ENCODE measurements at regions not wholly inside any gene's neighbourhood (a gene's known extent, or its start where the extent isn't known, plus 50 kb on each side); places are given as distances from the start of the nearest gene placed in this dataset.
"Not testable (repeated sequence)": the region's sequence is repeated elsewhere in the genome, so short reads cannot be mapped to it uniquely, and the experiment has no call there.

DNA sequence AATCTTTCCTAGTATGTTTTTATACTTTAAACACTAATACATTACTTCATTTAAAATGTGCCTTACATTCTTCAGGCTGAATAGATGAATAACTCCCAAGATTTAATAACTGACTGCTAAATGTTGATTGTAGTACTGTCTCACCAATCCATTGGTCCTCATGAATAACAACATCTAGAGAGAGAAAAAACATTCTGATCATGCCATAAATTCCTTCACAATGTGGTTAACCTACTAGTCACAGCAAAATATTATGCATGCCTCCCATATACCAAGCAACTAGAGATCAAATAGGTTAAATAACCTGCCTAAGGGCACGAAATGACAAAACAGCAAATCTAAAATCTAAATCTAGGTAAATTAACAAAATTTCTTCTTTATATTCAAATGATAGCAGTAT lies 66.2 kb downstream of the SYT15 start:
- H3K4me1 ChIP-seq (ENCODE audit: control insufficient read depth, insufficient read depth, low read length, unreplicated experiment); H3K27me3 ChIP-seq (ENCODE audit: insufficient read depth, low read length); H3K27ac ChIP-seq (ENCODE audit: low read depth, low read length); H2AFZ ChIP-seq (ENCODE audit: low read length, unreplicated experiment); H3K36me3 ChIP-seq (ENCODE audit: insufficient read depth, low read length); H3K4me3 ChIP-seq (ENCODE audit: low read depth, low read length); H3K79me2 ChIP-seq (ENCODE audit: control insufficient read depth, insufficient read depth, low read length, unreplicated experiment): not testable (repeated sequence)

DNA sequence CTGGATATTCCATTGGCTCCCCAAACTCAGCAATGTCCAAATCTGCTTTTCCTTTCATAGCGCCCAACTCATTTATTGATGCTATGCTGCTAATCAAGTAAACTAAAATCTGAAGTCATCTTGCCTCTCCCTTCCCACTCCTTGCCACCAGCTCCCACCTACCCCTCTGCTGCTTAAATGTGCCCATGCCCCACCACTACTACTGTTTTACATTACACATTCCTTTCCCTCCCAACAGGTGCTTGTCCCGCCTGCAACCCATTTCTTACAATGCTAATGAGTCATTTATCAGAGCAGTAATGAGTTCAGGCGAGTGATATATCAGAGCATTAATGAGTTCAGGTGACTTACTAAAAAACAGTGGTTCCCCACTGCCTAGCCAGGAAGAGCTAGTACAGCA lies 67.2 kb downstream of the SYT15 start:
- H3K36me3 ChIP-seq (ENCODE audit: insufficient read depth, low read length); H3K4me3 ChIP-seq (ENCODE audit: low read depth, low read length); H3K27ac ChIP-seq (ENCODE audit: low read depth, low read length); H3K4me1 ChIP-seq (ENCODE audit: control insufficient read depth, insufficient read depth, low read length, unreplicated experiment); H2AFZ ChIP-seq (ENCODE audit: low read length, unreplicated experiment); H3K27me3 ChIP-seq (ENCODE audit: insufficient read depth, low read length); H3K79me2 ChIP-seq (ENCODE audit: control insufficient read depth, insufficient read depth, low read length, unreplicated experiment): not testable (repeated sequence)

DNA sequence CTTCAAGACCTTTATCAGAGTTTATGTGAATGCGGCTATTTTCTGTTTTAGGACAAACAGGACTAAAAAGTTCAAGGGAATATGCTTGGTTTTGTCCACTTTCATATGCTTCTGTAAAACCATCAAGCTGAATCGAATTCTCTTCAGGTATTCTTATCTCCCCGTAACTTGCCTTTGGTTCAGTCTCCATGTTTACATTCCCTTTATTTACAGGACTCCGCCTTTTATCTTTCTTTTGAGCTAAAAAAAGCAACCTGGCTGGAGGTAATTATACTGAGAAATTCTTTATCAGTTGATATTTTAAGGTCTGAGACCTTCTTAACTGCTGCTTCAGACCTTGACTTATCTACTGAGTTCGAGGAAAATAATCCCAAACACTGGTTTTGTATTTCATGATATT lies 72.0 kb downstream of the SYT15 start:
- H3K79me2 ChIP-seq (ENCODE audit: control insufficient read depth, insufficient read depth, low read length, unreplicated experiment); H3K36me3 ChIP-seq (ENCODE audit: insufficient read depth, low read length); H3K4me3 ChIP-seq (ENCODE audit: low read depth, low read length); H3K27ac ChIP-seq (ENCODE audit: low read depth, low read length); H3K4me1 ChIP-seq (ENCODE audit: control insufficient read depth, insufficient read depth, low read length, unreplicated experiment); H3K27me3 ChIP-seq (ENCODE audit: insufficient read depth, low read length); H2AFZ ChIP-seq (ENCODE audit: low read length, unreplicated experiment): not testable (repeated sequence)

DNA sequence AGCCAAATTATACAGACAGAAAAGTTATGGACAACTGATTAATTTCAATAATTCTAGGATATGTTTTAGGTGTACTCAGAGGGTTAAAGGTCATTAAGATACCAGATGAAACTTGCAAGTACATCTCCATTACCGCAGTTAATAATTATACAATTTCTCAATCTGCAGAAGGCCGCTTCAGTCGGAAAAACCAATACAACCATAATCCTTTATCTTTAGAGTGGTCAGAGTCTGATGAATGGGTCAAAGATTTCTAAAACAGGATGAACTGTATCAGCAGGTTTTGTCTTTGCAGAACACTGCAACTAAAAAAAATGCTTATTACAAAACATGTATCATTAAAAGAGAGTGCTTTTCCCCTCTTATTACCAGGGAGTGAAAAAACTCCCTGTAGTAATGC lies 78.5 kb downstream of the SYT15 start:
- H3K4me3 ChIP-seq (ENCODE audit: low read depth, low read length); H3K79me2 ChIP-seq (ENCODE audit: control insufficient read depth, insufficient read depth, low read length, unreplicated experiment); H3K27ac ChIP-seq (ENCODE audit: low read depth, low read length): not testable (repeated sequence)

DNA sequence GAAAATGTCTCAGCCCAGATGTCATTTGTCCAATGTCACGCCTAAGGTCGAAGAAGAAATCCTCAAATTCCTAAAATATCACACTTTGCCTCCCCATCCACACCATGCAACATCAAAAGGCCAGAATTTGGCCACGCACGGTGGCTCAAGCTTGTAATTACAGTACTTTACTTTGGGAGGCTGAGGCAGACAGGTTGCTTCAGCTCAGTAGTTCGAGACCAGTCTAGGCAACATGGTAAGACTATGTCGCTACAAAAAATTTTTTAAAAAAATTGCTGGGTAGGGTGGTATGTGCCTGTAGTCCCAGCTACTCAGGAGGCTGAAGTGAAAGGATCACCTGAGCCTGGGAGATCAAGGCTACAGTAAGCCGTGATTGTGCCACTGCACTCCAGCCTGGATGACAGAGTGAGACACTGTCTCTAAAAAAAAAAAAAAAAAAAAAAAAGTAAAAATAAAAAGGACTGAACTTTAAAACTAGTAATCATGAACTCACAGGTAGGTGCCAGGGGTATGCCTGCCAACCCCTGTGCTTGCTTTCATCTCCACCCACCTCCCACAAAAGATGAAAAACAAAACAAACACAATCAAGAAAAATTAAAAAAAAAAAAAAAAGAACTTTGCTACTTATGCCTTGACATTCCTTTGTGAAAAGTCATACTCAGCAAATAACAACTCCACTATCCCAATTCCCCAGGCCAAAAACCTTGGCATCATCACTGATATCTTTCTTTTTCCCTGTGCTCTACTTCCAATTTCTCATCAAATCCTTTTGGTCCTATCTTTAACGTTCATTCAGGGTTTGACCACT lies 81.3 kb downstream of the SYT15 start:
- H3K79me2 ChIP-seq (ENCODE audit: control insufficient read depth, insufficient read depth, low read length, unreplicated experiment); H3K4me3 ChIP-seq (ENCODE audit: low read depth, low read length); H3K36me3 ChIP-seq (ENCODE audit: insufficient read depth, low read length); H3K4me1 ChIP-seq (ENCODE audit: control insufficient read depth, insufficient read depth, low read length, unreplicated experiment); H3K27me3 ChIP-seq (ENCODE audit: insufficient read depth, low read length); H2AFZ ChIP-seq (ENCODE audit: low read length, unreplicated experiment); H3K27ac ChIP-seq (ENCODE audit: low read depth, low read length): not testable (repeated sequence)

More for the DNA sequence above, 78.5 kb downstream of the SYT15 start:
- H3K27me3 ChIP-seq (ENCODE audit: insufficient read depth, low read length); H2AFZ ChIP-seq (ENCODE audit: low read length, unreplicated experiment); H3K4me1 ChIP-seq (ENCODE audit: control insufficient read depth, insufficient read depth, low read length, unreplicated experiment); H3K36me3 ChIP-seq (ENCODE audit: insufficient read depth, low read length): not testable (repeated sequence)

DNA sequence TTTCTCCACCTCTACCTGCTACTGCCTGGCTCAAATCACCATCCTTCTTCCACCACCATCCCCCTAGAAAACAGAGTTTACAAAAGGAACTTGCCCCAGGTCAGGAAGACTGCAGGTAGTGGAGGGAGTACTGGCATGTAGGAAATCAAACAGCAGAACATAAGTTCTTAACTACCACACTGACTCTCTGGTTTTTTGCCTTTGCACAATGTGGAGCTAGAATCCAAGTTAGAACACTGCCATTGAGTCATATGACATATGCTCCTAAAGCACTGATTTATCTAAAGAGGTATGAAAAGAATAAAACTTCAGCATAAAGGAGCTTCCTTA lies 81.9 kb downstream of the SYT15 start:
- not testable (repeated sequence) for H3K4me3 ChIP-seq (ENCODE audit: low read depth, low read length); H3K4me1 ChIP-seq (ENCODE audit: control insufficient read depth, insufficient read depth, low read length, unreplicated experiment); H3K27ac ChIP-seq (ENCODE audit: low read depth, low read length)

DNA sequence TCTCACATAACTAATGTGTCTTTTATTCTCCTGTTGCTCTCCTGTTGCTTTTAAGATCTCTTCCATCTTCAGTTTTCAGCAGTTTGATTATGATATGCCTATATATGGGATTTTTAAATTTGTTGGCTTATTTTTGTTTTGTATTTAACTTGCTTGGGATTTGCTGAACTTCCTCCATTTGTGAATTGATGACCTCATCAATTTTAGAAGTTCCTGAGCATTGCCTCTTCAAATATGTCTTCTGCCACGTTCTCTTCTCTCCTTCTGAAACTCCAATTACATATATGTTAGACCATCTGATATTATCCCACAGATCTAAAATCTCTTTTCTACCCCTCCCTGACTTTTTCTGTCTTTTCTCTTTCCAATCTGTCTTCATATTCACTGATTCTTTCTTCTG lies 86.6 kb downstream of the SYT15 start:
- H2AFZ ChIP-seq (ENCODE audit: low read length, unreplicated experiment); H3K27me3 ChIP-seq (ENCODE audit: insufficient read depth, low read length); H3K27ac ChIP-seq (ENCODE audit: low read depth, low read length); H3K4me1 ChIP-seq (ENCODE audit: control insufficient read depth, insufficient read depth, low read length, unreplicated experiment); H3K4me3 ChIP-seq (ENCODE audit: low read depth, low read length); H3K79me2 ChIP-seq (ENCODE audit: control insufficient read depth, insufficient read depth, low read length, unreplicated experiment); H3K36me3 ChIP-seq (ENCODE audit: insufficient read depth, low read length): not testable (repeated sequence)

More for the DNA sequence above, 81.9 kb downstream of the SYT15 start:
- not testable (repeated sequence) for H3K27me3 ChIP-seq (ENCODE audit: insufficient read depth, low read length); H3K36me3 ChIP-seq (ENCODE audit: insufficient read depth, low read length); H3K79me2 ChIP-seq (ENCODE audit: control insufficient read depth, insufficient read depth, low read length, unreplicated experiment); H2AFZ ChIP-seq (ENCODE audit: low read length, unreplicated experiment)

DNA sequence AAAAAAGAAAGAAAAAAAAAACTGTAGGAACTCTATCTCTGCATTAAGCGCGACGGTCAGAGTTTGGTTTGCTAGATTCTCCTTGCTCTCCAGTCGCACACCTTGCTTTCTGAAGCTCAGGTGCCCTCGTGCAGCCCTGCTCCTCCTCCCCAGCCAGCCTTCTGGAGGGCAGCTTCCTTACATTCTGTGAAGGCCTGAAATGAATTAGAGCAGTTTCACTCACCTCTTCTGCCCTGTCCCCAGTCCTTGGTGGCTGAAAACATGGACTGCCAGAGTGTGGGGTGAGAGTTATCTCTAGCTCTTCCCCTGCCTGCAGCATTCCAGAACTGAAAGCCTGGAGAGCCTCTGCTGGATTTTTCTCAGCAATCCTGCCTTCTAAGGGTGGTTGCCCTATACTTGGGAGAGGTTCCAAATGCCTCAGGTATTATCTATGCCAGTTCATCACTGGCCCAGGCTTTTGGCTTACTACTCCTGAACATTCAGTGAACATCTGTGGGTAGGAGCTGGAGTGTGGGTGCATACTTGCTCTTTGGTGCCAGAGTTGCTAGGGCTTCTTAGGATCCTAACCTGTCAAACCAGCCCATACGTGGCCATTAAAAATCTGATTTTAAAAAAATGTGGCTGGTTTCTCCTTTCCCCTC lies 89.5 kb downstream of the SYT15 start:
- H3K79me2 ChIP-seq (ENCODE audit: control insufficient read depth, insufficient read depth, low read length, unreplicated experiment); H3K4me3 ChIP-seq (ENCODE audit: low read depth, low read length); H3K27me3 ChIP-seq (ENCODE audit: insufficient read depth, low read length); H3K27ac ChIP-seq (ENCODE audit: low read depth, low read length); H2AFZ ChIP-seq (ENCODE audit: low read length, unreplicated experiment); H3K36me3 ChIP-seq (ENCODE audit: insufficient read depth, low read length); H3K4me1 ChIP-seq (ENCODE audit: control insufficient read depth, insufficient read depth, low read length, unreplicated experiment): not testable (repeated sequence)

DNA sequence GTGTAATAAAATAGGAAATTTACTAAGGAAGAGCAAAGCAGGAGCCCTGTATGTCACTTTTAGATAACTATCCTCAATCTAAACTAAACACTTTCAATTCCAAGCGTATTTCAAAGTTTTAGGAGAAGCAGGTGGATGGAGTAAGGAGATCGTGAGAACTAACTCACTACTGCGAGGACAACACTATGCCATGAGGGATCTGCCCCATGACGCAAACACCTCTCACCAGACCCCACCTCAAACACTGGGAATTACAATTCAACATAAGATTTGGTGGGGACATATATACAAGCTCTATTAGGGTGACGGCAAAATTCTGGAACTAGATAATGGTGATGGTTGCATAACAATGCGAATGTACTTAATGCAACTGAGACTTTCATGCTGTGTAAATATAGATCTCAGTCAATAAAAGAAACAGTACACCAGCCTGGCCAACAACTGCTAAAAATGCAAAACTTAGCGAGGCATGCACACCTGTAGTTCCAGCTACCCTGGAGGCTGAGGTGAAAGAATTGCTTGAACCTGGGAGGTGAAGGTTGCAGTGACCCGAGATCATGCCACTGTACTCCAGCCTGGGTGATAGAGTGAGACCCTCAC lies 99.0 kb downstream of the SYT15 start:
- not testable (repeated sequence) for H3K4me1 ChIP-seq (ENCODE audit: control insufficient read depth, insufficient read depth, low read length, unreplicated experiment); H2AFZ ChIP-seq (ENCODE audit: low read length, unreplicated experiment); H3K4me3 ChIP-seq (ENCODE audit: low read depth, low read length); H3K36me3 ChIP-seq (ENCODE audit: insufficient read depth, low read length); H3K27ac ChIP-seq (ENCODE audit: low read depth, low read length); H3K27me3 ChIP-seq (ENCODE audit: insufficient read depth, low read length); H3K79me2 ChIP-seq (ENCODE audit: control insufficient read depth, insufficient read depth, low read length, unreplicated experiment)

DNA sequence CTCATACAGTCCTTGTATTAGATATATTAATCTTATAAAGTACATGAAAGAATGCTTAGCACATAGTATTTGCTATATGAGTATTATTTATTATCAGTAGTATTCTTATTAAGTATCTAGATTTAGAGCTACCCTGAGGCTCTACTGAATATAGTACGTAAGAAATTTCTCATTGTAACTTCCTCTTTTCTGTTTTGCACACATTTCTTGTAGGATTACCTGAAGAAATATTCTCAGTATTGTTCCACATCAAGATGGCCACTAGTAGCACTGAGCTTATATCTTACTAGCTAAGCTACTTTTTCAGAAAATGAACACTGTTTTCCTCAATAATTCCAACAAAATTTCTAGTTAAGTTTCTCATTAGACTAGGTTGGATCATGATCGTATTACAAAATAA lies 112.5 kb downstream of the SYT15 start:
- H3K4me1 ChIP-seq (ENCODE audit: control insufficient read depth, insufficient read depth, low read length, unreplicated experiment); H3K27ac ChIP-seq (ENCODE audit: low read depth, low read length); H3K27me3 ChIP-seq (ENCODE audit: insufficient read depth, low read length); H2AFZ ChIP-seq (ENCODE audit: low read length, unreplicated experiment); H3K4me3 ChIP-seq (ENCODE audit: low read depth, low read length); H3K79me2 ChIP-seq (ENCODE audit: control insufficient read depth, insufficient read depth, low read length, unreplicated experiment); H3K36me3 ChIP-seq (ENCODE audit: insufficient read depth, low read length): not testable (repeated sequence)

DNA sequence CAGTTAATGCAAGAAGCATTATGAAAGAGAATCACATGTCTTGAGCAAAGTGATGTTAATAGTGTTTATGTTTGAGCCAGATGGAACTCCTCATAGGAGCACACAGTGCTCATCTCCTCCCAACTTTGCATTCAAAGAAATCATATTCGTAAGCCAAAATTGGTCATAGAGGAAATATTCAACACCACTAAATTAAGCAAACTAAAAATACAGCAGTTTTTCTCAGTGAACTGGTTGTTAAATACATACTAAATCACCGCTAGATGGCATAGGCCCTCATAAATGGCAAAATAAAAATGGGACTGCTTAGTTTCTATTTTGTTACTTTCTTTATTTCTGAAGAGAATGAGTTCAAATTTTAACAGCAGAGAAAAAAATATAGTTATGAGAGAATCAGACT lies 114.3 kb downstream of the SYT15 start:
- H2AFZ ChIP-seq (ENCODE audit: low read length, unreplicated experiment); H3K36me3 ChIP-seq (ENCODE audit: insufficient read depth, low read length); H3K79me2 ChIP-seq (ENCODE audit: control insufficient read depth, insufficient read depth, low read length, unreplicated experiment); H3K4me3 ChIP-seq (ENCODE audit: low read depth, low read length); H3K4me1 ChIP-seq (ENCODE audit: control insufficient read depth, insufficient read depth, low read length, unreplicated experiment); H3K27me3 ChIP-seq (ENCODE audit: insufficient read depth, low read length); H3K27ac ChIP-seq (ENCODE audit: low read depth, low read length): not testable (repeated sequence)
